Endothelial cell of umbilical vein (primary cell): ENCODE measurements at regions not wholly inside any gene's neighbourhood (a gene's known extent, or its start where the extent isn't known, plus 50 kb on each side); places are given as distances from the start of the nearest gene placed in this dataset.

Source experiments
- BruUV-seq: library from RNA; stranded (reverse); fragments of 400-500 nt; replicated peaks from 2 replicates; lab custom pipeline; 2021; lab: Mats Ljungman, UMichigan
- CTCF ChIA-PET: fragments of 300-600, 350-600 bp; sonication (Branson Sonifier 250); formaldehyde crosslinking; loops from one replicate; lab custom pipeline; 2021; ENCODE audit warnings: antibody characterized with exemption, inconsistent platforms; lab: Charles Lee
- POLR2A ChIA-PET: fragments of 300-600, 350-600 bp; sonication (Branson Sonifier 250); formaldehyde crosslinking; loops from one replicate; lab custom pipeline; 2021; ENCODE audit warnings: antibody characterized with exemption, inconsistent platforms; lab: Charles Lee
- DNase-seq: peaks from one replicate; pipeline ENCODE4 v3.0.0-alpha.2; 2011; ENCODE audit warnings: low read depth, low spot score
- FAIRE-seq: peaks from 2 replicates; lab custom pipeline; 2011; peaks lifted over from hg19 to GRCh38; lab: Jason Lieb, UNC
- H2AFZ ChIP-seq: 2 replicates; pipeline ENCODE4 v1.6.0; 2012; ENCODE audit warnings: low read depth, low read length, control low read depth, inconsistent platforms
- H3K27ac ChIP-seq: 2 replicates; pipeline ENCODE4 v1.5.1; 2011; ENCODE audit warnings: low read depth, mild to moderate bottlenecking, control low read depth, low read length, moderate library complexity; ENCODE audit not compliant: insufficient read depth
- H3K27me3 ChIP-seq, 2 experiments: 2 replicates each; pipeline versions ENCODE4 v1.6.0 to v1.6.1; 2011; ENCODE audit warnings: low read length in 2 of 2, mixed read lengths in 1 of 2; ENCODE audit not compliant: control insufficient read depth in 2 of 2, insufficient read depth in 2 of 2
- H3K36me3 ChIP-seq, 2 experiments: 2 replicates in 1 of 2; 3 replicates in 1 of 2; pipeline ENCODE4 v1.5.1; 2011; ENCODE audit warnings: low read length in 2 of 2, mild to moderate bottlenecking in 1 of 2, moderate library complexity in 1 of 2; ENCODE audit not compliant: control insufficient read depth in 2 of 2, insufficient read depth in 2 of 2; ENCODE audit errors: extremely low read depth in 1 of 2
- H3K4me1 ChIP-seq: 3 replicates; pipeline ENCODE4 v1.5.1; 2011; ENCODE audit warnings: mild to moderate bottlenecking, low read length; ENCODE audit not compliant: control insufficient read depth, insufficient read depth; ENCODE audit errors: extremely low read depth
- H3K4me2 ChIP-seq: 2 replicates; pipeline ENCODE4 v1.6.1; 2011; ENCODE audit warnings: low read length, control low read depth, mixed read lengths; ENCODE audit not compliant: insufficient read depth
- H3K4me3 ChIP-seq, 3 experiments: fragments of 200-600 bp in 1 of 3; sonication (generic), shearing (Covaris generic) in 1 of 3; replicated peaks in 1 of 3; 2 replicates each; pipeline ENCODE4 v1.5.1; 2011 to 2016; ENCODE audit warnings: control low read depth in 3 of 3, low read length in 3 of 3, mild to moderate bottlenecking in 2 of 3, inconsistent platforms in 1 of 3, low read depth in 1 of 3, moderate library complexity in 1 of 3; ENCODE audit not compliant: insufficient read depth in 1 of 3
- H3K79me2 ChIP-seq: 2 replicates; pipeline ENCODE4 v1.6.0; 2012; ENCODE audit warnings: low read length, inconsistent platforms; ENCODE audit not compliant: control insufficient read depth, insufficient read depth
- H3K9ac ChIP-seq: replicated peaks from 2 replicates; pipeline ENCODE3; 2011; ENCODE audit warnings: low read length, control low read depth; ENCODE audit not compliant: insufficient read depth; ENCODE audit errors: extremely low read depth
- H3K9me1 ChIP-seq: replicated peaks from 3 replicates; pipeline ENCODE4 v1.6.0; 2011; ENCODE audit warnings: mild to moderate bottlenecking, low read length; ENCODE audit not compliant: control insufficient read depth, insufficient read depth; ENCODE audit errors: extremely low read depth
- H3K9me3 ChIP-seq: replicated peaks from 2 replicates; pipeline ENCODE4 v1.5.1; 2012; ENCODE audit warnings: low read length, inconsistent platforms; ENCODE audit not compliant: control insufficient read depth, insufficient read depth
- H4K20me1 ChIP-seq: replicated peaks from 2 replicates; pipeline ENCODE3; 2011; ENCODE audit warnings: mild to moderate bottlenecking, low read length; ENCODE audit not compliant: control insufficient read depth, insufficient read depth; ENCODE audit errors: extremely low read depth
- CTCF ChIP-seq, 2 donors: IDR thresholded peaks; 1 replicate in 1 of 2; 2 replicates in 1 of 2; pipeline ENCODE4 v1.5.1; 2011; ENCODE audit warnings: low read length in 2 of 2, mild to moderate bottlenecking in 2 of 2, moderate library complexity in 2 of 2, control low read depth in 1 of 2, inconsistent platforms in 1 of 2, low read depth in 1 of 2; ENCODE audit not compliant: insufficient read depth in 1 of 2; ENCODE audit errors: extremely low read depth in 1 of 2
- EZH2 ChIP-seq: IDR thresholded peaks from 2 replicates; pipeline ENCODE4 v1.6.1; 2012; ENCODE audit warnings: borderline replicate concordance, low read depth, mild to moderate bottlenecking, moderate library complexity, low read length, inconsistent platforms; ENCODE audit not compliant: severe bottlenecking
- FOS ChIP-seq: IDR thresholded peaks from 2 replicates; pipeline ENCODE4 v1.6.1; 2011; ENCODE audit warnings: mild to moderate bottlenecking, low read length, moderate library complexity, borderline replicate concordance; ENCODE audit not compliant: insufficient read depth
- GATA2 ChIP-seq: IDR thresholded peaks from 2 replicates; pipeline ENCODE4 v1.7.0; 2011; ENCODE audit warnings: low read depth, mild to moderate bottlenecking, moderate library complexity, mixed read lengths, low read length; ENCODE audit not compliant: insufficient read length, insufficient read depth
- JUN ChIP-seq: IDR thresholded peaks from 2 replicates; pipeline ENCODE4 v1.6.1; 2011; ENCODE audit warnings: borderline replicate concordance, low read depth; ENCODE audit not compliant: insufficient read length, insufficient read depth
- MAX ChIP-seq: IDR thresholded peaks from 2 replicates; pipeline ENCODE4 v1.6.1; 2011; ENCODE audit not compliant: insufficient read depth, insufficient read length
- MYC ChIP-seq: IDR thresholded peaks from one replicate; pipeline ENCODE4 v1.6.1; 2011; ENCODE audit warnings: mild to moderate bottlenecking, low read depth, low read length
- POLR2A ChIP-seq: IDR thresholded peaks from 2 replicates; pipeline ENCODE4 v1.6.1; 2012; ENCODE audit warnings: low read depth, mild to moderate bottlenecking, control low read depth, low read length
- POLR2AphosphoS5 ChIP-seq: IDR thresholded peaks from 2 replicates; pipeline ENCODE4 v1.6.1; 2012; ENCODE audit warnings: low read depth, mild to moderate bottlenecking, control low read depth, low read length, moderate library complexity; ENCODE audit not compliant: insufficient read depth
- dilution Hi-C: fragments of 300-500 bp; cut with MboI; formaldehyde crosslinking; loops from one replicate; pipeline ENCODE4 v1.15.0; 2019; ENCODE audit warnings: low sequenced_read_pairs; ENCODE audit not compliant: extremely low pct_ligation_motif_present
- intact Hi-C: fragments of 100-400 bp; cut with micrococcal nuclease; formaldehyde crosslinking; loops from one replicate; pipeline ENCODE4 v1.10.0; 2022

DNA sequence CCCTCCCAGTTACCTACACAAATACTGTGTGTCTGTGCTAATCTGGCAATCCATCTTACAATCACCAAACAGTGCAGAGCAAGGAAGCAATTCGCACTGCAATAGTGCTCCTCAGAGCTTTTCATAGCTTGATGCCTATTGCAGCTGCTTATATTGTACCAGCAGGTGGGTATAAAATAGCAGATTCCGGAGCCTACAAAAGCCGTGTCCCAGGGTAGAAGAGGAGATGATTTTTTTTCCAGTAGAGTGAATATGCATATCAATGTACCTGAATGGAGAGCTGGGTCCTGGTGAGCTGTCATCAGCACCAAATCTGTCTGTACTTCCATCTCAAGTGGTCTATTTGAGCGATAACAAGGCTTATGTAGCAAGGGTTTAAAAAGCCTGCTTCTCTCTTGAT is 668.4 kb downstream of the DIAPH3 start:
- FAIRE-seq, result peak; percentile 38

More for the DNA sequence above, 668.4 kb downstream of the DIAPH3 start:
- CTCF ChIA-PET, result interaction anchor here (1.3 to 2.2 kb wide), 9 partner anchors 12 to 411 kb away, joined by 3 to 15 read pairs (median 8); no protein-coding TSS in a partner anchor
- POLR2A ChIA-PET, result interaction anchor here (1.5 kb wide), 1 partner anchor 36 kb away, joined by 8 read pairs; no protein-coding TSS in a partner anchor
- BruUV-seq, result no TSS peak
- intact Hi-C loops (loop anchor here (2.0 to 10.0 kb wide), 2 partner anchors 34 to 410 kb away; no protein-coding TSS in a partner anchor), dilution Hi-C loops (no loop called here)
- no peak for DNase-seq
- Histone ChIP-seq H3K9ac (peak overlapping the region; percentile 10), H3K9me1 (no peaks in the 10 kb centered on the region), H3K9me3 (no peaks in the 10 kb centered on the region), H3K27ac (peak overlapping the region; percentile 75), H3K36me3 (no peaks in the 10 kb centered on the region), H4K20me1 (no peaks in the 10 kb centered on the region), H3K4me3 (no peak overlapping the region), H3K4me2 (peak overlapping the region; percentile 15), H2AFZ (no peak overlapping the region), H3K79me2 (no peaks in the 10 kb centered on the region), H3K4me1 (peaks cover 73% of the 10 kb centered on the region), H3K27me3 (no peaks in the 10 kb centered on the region)
- TF ChIP-seq POLR2AphosphoS5 (no peak), FOS (no peak), MYC (no peak), POLR2A (no peak), CTCF (IDR thresholded peaks at IDR 0.05; ENCODE audit: extremely low read depth in 1 of 2, insufficient read depth in 1 of 2, low read depth in 1 of 2, low read length in 2 of 2) (no peak), JUN (no peak), EZH2 (no peak), GATA2 (no peak), MAX (no peak)
